ENCODE measurements at regions not wholly inside any gene's neighbourhood (a gene's known extent, or its start where the extent isn't known, plus 50 kb on each side); places are given as distances from the start of the nearest gene placed in this dataset.

GRCh38 chr7:42993038-42993437 is 60.9 kb downstream of the MRPL32 start:
- FAIRE-seq (no peak), ATAC-seq (no peak), DNase-seq (ENCODE audit: low read depth in 1 of 2, low spot score in 1 of 2) (no peak)
- Histone ChIP-seq H3K27ac (no peak overlapping the region), H3K9me3 (no peaks in the 10 kb centered on the region), H3K4me3 (no peak overlapping the region), H3K4me2 (no peak overlapping the region), H3K4me1 (no peaks in the 10 kb centered on the region)
- WGBS (ENCODE audit: missing lambda C conversion rate): 89% methylated on average over 9 of the region's 9 CpGs
- TF ChIP-seq ZSCAN20 (CRISPR knock-in tag; IDR thresholded peaks at IDR 0.05): no peak
- TF ChIP-seq HES2 (IDR thresholded peaks at IDR 0.05): no peak
- no peak for TF ChIP-seq SMC3 (IDR thresholded peaks at IDR 0.05)
- no peak for TF ChIP-seq CHD4 (IDR thresholded peaks at IDR 0.05; ENCODE audit: borderline replicate concordance)
- ChIA-PET CTCF (interaction anchor here (1.7 to 1.9 kb wide), 2 partner anchors 52 to 462 kb away, joined by 3 to 6 read pairs; no protein-coding TSS in a partner anchor), POLR2A (no interaction called here)

- Histone ChIP-seq H3K4me2 (no peak overlapping the region), H3K4me1 (no peaks in the 10 kb centered on the region), H3K27ac (no peak overlapping the region), H3K4me3 (no peak overlapping the region), H3K9me3 (no peaks in the 10 kb centered on the region)
- DNase-seq (ENCODE audit: low read depth in 1 of 2, low spot score in 1 of 2) (no peak), FAIRE-seq (no peak), ATAC-seq (no peak)
- TF ChIP-seq PBX3 (IDR thresholded peaks at IDR 0.05) (no peak), EP300 (IDR thresholded peaks at IDR 0.05) (no peak), FOSB (CRISPR knock-in tag; IDR thresholded peaks at IDR 0.05) (no peak), HOXB13 (CRISPR knock-in tag; IDR thresholded peaks at IDR 0.05; ENCODE audit: low read depth) (no peak), HOXB5 (CRISPR knock-in tag; IDR thresholded peaks at IDR 0.05) (no peak), CHD4 (IDR thresholded peaks at IDR 0.05; ENCODE audit: borderline replicate concordance) (no peak), ZFP36 (IDR thresholded peaks at IDR 0.05; ENCODE audit: borderline replicate concordance, partially characterized antibody) (no peak), RFX5 (IDR thresholded peaks at IDR 0.05) (no peak), FOSL2 (IDR thresholded peaks at IDR 0.05) (no peak), FOSL2 (CRISPR knock-in tag; IDR thresholded peaks at IDR 0.05) (no peak), NR3C1 (IDR thresholded peaks at IDR 0.05) (no peak), ZSCAN20 (CRISPR knock-in tag; IDR thresholded peaks at IDR 0.05) (no peak), MAFK (IDR thresholded peaks at IDR 0.05; ENCODE audit: partially characterized antibody) (no peak)
- POLR2A ChIA-PET: interaction anchor here (0.6 kb wide), 1 partner anchor 133 kb away, joined by 8 read pairs; no protein-coding TSS in a partner anchor
- CTCF ChIA-PET: interaction anchor here (0.9 to 1.9 kb wide), 3 partner anchors 12 to 461 kb away, joined by 3 to 6 read pairs (median 3); no protein-coding TSS in a partner anchor
- WGBS (ENCODE audit: missing lambda C conversion rate): 35% methylated on average over 2 of the region's 2 CpGs
Measured at GRCh38 chr7:42994096-42994495, 61.9 kb downstream of the MRPL32 start.

- H3K4me2 ChIP-seq: no peak overlapping the region
- H3K4me3 ChIP-seq: no peak overlapping the region
- ChIA-PET CTCF (no interaction called here), POLR2A (no interaction called here)
- TF ChIP-seq MAX (IDR thresholded peaks at IDR 0.05): no peak
- no peak for TF ChIP-seq CHD4 (IDR thresholded peaks at IDR 0.05; ENCODE audit: borderline replicate concordance)
- no peak for TF ChIP-seq EHMT2 (IDR thresholded peaks at IDR 0.05; ENCODE audit: low read depth)
- no peak for TF ChIP-seq RARB (CRISPR knock-in tag; IDR thresholded peaks at IDR 0.05)
- TF ChIP-seq FOXS1 (CRISPR knock-in tag; IDR thresholded peaks at IDR 0.05): no peak
- TF ChIP-seq TFCP2L1 (CRISPR knock-in tag; IDR thresholded peaks at IDR 0.05): no peak
- no peak for TF ChIP-seq ATOH8 (CRISPR knock-in tag; IDR thresholded peaks at IDR 0.05; ENCODE audit: low read depth)
- TF ChIP-seq HOXA7 (CRISPR knock-in tag; IDR thresholded peaks at IDR 0.05): no peak
- no peak for TF ChIP-seq USF2 (IDR thresholded peaks at IDR 0.05)
- no peak for TF ChIP-seq GATA3 (IDR thresholded peaks at IDR 0.05; ENCODE audit: borderline replicate concordance)
- no peaks in the 10 kb centered on the region for H3K4me1 ChIP-seq
- DNase-seq (ENCODE audit: low read depth in 1 of 2, low spot score in 1 of 2): no peak
- no peak overlapping the region for H3K27ac ChIP-seq
- H3K9me3 ChIP-seq: no peaks in the 10 kb centered on the region
- FAIRE-seq: no peak
- ATAC-seq: no peak
- WGBS (ENCODE audit: missing lambda C conversion rate): 34% methylated on average over 3 of the region's 3 CpGs
Measured at GRCh38 chr7:42997611-42998010, 65.4 kb downstream of the MRPL32 start.

All from A549 (cell line).